Esophagus muscularis mucosa (tissue), 3 donors: ENCODE measurements at regions not wholly inside any gene's neighbourhood (a gene's known extent, or its start where the extent isn't known, plus 50 kb on each side); places are given as distances from the start of the nearest gene placed in this dataset.

Source experiments
- POLR2A ChIP-seq: fragments of 450-650 bp; IDR thresholded peaks from one replicate; pipeline ENCODE4 v1.6.1; 2017; ENCODE audit warnings: antibody characterized with exemption, moderate library complexity, mild to moderate bottlenecking, low read depth
- POLR2AphosphoS5 ChIP-seq, 2 donors: sonication (generic); formaldehyde crosslinking; IDR thresholded peaks; one replicate each; pipeline ENCODE4 v1.6.1; 2017; ENCODE audit warnings: antibody characterized with exemption in 2 of 2
- TF ChIP-seq, protein P1 (sequence below), 3 experiments: fragments of 200-600 bp in 2 of 3; fragments of 450-650 bp in 1 of 3; sonication (generic) in 2 of 3; IDR thresholded peaks; one replicate each; pipeline ENCODE4 v1.5.1; 2017 to 2019; ENCODE audit warnings: antibody characterized with exemption in 3 of 3, mild to moderate bottlenecking in 2 of 3, moderate library complexity in 1 of 3

DNA sequence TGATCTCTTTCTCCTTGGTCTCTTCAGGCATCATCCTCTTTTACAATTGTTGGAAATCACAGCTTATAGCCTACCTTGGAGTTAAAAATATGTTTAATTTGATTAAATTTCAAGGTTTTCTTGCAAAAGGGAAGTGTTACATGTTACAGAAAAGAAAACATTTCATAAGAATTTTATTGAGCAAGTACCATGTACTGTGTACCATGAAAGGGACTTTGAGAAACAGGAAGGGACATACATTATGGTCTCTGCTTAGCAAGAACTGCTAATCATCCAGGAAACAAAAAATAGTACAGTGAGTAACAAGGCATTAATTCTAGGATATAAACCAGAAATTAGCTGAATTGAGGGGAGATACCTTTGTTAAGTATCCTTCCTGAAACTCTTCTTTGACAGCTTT lies 145.3 kb upstream of the SPACA1 start:
- TF ChIP-seq, protein P1, sequence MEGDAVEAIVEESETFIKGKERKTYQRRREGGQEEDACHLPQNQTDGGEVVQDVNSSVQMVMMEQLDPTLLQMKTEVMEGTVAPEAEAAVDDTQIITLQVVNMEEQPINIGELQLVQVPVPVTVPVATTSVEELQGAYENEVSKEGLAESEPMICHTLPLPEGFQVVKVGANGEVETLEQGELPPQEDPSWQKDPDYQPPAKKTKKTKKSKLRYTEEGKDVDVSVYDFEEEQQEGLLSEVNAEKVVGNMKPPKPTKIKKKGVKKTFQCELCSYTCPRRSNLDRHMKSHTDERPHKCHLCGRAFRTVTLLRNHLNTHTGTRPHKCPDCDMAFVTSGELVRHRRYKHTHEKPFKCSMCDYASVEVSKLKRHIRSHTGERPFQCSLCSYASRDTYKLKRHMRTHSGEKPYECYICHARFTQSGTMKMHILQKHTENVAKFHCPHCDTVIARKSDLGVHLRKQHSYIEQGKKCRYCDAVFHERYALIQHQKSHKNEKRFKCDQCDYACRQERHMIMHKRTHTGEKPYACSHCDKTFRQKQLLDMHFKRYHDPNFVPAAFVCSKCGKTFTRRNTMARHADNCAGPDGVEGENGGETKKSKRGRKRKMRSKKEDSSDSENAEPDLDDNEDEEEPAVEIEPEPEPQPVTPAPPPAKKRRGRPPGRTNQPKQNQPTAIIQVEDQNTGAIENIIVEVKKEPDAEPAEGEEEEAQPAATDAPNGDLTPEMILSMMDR (IDR thresholded peaks at IDR 0.05) = no peak
- TF ChIP-seq POLR2A (no peak), POLR2AphosphoS5 (IDR thresholded peaks at IDR 0.05) (no peak)
